ENCODE measurements at regions not wholly inside any gene's neighbourhood (a gene's known extent, or its start where the extent isn't known, plus 50 kb on each side); places are given as distances from the start of the nearest gene placed in this dataset.
"Not testable (repeated sequence)": the region's sequence is repeated elsewhere in the genome, so short reads cannot be mapped to it uniquely, and the experiment has no call there.

DNA sequence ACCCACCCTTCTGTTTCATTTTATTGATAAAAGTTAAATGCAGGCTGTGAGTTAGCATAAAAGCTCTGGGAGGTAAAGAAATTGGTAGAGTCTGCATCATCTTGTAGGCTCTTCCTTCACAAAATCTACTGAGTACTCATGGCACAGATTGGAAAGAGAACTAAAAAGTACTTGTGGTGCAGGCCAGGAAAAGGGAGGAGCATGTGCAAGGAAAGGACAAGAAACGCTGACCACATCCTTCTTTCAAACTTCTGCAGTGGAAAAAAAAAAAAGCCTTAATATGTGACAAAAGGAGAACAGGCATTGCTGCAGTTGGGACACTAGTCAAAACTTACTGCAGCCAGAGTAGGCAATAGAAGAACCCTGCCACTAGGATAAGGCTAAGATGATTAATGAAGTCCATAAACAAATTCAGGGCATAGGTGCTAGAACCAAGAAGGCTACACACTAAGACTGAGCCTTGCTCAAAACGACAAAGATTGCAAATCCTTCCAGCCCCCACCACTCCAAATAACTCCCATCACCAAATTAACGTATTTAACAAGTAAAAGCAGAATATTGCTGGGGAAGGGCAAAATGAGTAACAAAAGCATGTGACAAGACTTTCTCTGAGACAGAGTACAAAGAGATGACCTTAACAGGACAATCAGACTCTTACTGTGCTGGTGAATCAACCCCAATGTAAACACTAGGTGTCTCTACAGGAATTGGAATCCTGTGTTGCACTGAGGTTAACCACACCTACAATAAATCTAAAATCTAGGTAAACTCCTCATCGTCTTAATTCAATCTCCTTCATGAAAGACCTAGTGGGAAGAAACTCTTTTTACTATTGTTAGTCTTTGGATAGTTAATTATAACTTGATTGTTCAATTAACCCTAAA lies 1024.8 kb downstream of the TLE1 start:
- Mint-ChIP-seq H3K4me3 (no peak overlapping the region), H3K4me1 (no peaks in the 10 kb centered on the region), H3K27me3 (no peaks in the 10 kb centered on the region), H3K27ac (ENCODE audit: low read depth) (no peak overlapping the region), H3K9me3 (peaks cover 31% of the 10 kb centered on the region), H3K36me3 (ENCODE audit: insufficient read depth) (no peaks in the 10 kb centered on the region)
- DNase-seq (ENCODE audit: low spot score in 2 of 2): no peak
- no peak for ATAC-seq (replicated peaks; ENCODE audit: extremely low read depth, poor library complexity, severe bottlenecking)

DNA sequence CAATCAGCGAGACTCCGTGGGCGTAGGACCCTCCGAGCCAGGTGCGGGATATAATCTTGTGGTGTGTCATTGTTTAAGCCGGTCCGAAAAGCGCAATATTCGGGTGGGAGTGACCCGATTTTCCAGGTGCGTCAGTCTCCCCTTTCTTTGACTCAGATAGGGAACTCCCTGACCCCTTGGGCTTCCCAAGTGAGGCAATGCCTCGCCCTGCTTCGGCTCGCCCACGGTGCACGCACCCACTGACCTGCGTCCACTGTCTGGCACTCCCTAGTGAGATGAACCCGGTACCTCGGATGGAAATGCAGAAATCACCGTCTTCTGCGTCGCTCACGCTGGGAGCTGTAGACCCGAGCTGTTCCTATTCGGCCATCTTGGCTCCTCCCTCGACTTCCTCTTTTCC lies 1029.6 kb downstream of the TLE1 start:
- H3K27ac Mint-ChIP-seq (ENCODE audit: low read depth); H3K36me3 Mint-ChIP-seq (ENCODE audit: insufficient read depth); ATAC-seq (replicated peaks; ENCODE audit: extremely low read depth, poor library complexity, severe bottlenecking); DNase-seq (ENCODE audit: low spot score in 2 of 2); H3K27me3 Mint-ChIP-seq; H3K4me3 Mint-ChIP-seq; H3K4me1 Mint-ChIP-seq: not testable (repeated sequence)
- peaks cover 18% of the 10 kb centered on the region for H3K9me3 Mint-ChIP-seq

DNA sequence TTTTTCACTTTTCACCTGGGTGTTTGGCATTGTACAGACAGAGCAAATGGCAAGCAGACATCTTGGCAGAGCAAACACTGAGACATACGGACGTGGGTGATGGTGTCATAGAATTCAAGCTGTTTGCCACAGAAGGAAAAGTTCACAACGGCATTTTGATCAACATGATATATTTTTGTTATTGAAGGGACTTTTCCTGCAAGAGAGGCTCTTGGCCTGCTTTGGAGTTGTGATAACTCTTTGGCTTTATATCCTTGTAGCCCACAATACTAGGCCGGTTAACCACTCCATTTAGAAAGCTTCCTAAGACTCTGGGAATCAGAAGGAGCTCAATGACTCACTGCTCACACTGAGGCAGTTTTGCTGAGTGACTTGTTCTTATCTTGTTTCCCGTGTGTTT lies 1038.3 kb downstream of the TLE1 start:
- Mint-ChIP-seq H3K4me1 (no peaks in the 10 kb centered on the region), H3K27ac (ENCODE audit: low read depth) (no peak overlapping the region), H3K4me3 (no peak overlapping the region), H3K9me3 (peaks cover 19% of the 10 kb centered on the region), H3K36me3 (ENCODE audit: insufficient read depth) (no peaks in the 10 kb centered on the region), H3K27me3 (no peaks in the 10 kb centered on the region)
- DNase-seq (ENCODE audit: low spot score in 2 of 2) (no peak), ATAC-seq (replicated peaks; ENCODE audit: extremely low read depth, poor library complexity, severe bottlenecking) (no peak)

DNA sequence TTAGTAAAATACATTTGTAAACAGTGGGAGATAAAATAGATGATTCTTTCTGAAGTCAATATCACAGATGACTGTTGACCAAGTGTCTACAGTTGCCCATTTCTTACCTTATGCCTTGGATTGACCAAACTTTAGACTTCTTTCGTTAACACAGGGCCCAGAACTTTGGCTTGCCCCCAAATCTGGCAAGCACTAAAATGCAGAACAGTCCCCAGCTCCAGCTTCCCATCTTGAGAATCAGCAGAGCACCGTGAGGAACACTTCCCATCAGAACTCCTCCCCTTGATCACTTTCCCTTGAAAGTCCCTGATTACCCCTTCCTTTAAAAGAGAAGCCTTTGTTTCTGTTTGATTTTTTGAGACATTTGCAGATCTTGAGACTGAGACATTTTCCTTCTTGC lies 1039.9 kb downstream of the TLE1 start:
- Mint-ChIP-seq H3K27me3 (no peaks in the 10 kb centered on the region), H3K9me3 (peaks cover 19% of the 10 kb centered on the region), H3K27ac (ENCODE audit: low read depth) (no peak overlapping the region), H3K4me3 (no peak overlapping the region), H3K4me1 (no peaks in the 10 kb centered on the region), H3K36me3 (ENCODE audit: insufficient read depth) (no peaks in the 10 kb centered on the region)
- no peak for ATAC-seq (replicated peaks; ENCODE audit: extremely low read depth, poor library complexity, severe bottlenecking)
- no peak for DNase-seq (ENCODE audit: low spot score in 2 of 2)

DNA sequence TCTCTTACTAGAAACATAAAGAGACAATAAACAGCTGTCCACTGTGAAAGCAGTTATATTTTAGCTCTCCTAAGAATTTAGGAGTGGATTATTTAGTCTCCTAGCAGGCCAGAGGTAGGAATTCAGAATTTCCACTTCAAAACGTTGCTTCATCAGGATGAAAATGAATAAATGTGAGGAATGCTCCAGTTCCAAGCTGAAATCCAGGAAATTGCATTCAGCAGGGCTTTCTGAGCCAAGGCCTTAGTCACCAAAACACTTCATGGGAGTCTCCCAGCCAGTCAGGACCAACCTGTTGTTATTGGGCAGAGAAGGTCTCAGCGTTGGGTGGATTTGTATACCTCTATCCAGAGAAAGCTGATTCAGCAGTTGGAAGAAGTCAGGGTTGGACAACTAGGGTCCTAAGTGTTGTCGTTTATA lies 1040.3 kb downstream of the TLE1 start:
- Mint-ChIP-seq H3K9me3 (peaks cover 21% of the 10 kb centered on the region), H3K27ac (ENCODE audit: low read depth) (no peak overlapping the region), H3K4me3 (no peak overlapping the region), H3K4me1 (no peaks in the 10 kb centered on the region), H3K36me3 (ENCODE audit: insufficient read depth) (no peaks in the 10 kb centered on the region), H3K27me3 (no peaks in the 10 kb centered on the region)
- no peak for DNase-seq (ENCODE audit: low spot score in 2 of 2)
- ATAC-seq (replicated peaks; ENCODE audit: extremely low read depth, poor library complexity, severe bottlenecking): no peak

DNA sequence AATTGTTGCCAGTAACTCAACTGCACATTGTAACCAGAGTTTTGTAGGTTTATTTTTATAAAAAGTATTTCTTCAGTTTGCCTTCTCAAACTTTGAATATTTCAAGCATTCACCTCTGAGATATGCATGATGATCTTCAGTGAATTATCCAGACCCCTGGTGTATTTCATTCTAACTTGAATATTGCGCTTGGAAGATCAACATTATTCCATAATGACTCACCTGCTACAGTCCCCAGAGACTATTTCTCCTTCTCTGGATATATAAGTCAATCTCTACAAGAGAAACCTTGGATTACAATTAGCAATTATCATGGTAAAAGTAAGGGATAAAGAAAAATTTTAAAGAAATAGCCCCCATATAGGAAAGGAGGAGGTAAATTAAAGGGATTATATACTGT lies 1041.0 kb downstream of the TLE1 start:
- Mint-ChIP-seq H3K27me3 (no peaks in the 10 kb centered on the region), H3K27ac (ENCODE audit: low read depth) (no peak overlapping the region), H3K36me3 (ENCODE audit: insufficient read depth) (no peaks in the 10 kb centered on the region), H3K4me3 (no peak overlapping the region), H3K9me3 (peaks cover 25% of the 10 kb centered on the region), H3K4me1 (no peaks in the 10 kb centered on the region)
- ATAC-seq (replicated peaks; ENCODE audit: extremely low read depth, poor library complexity, severe bottlenecking) (no peak), DNase-seq (ENCODE audit: low spot score in 2 of 2) (no peak)

DNA sequence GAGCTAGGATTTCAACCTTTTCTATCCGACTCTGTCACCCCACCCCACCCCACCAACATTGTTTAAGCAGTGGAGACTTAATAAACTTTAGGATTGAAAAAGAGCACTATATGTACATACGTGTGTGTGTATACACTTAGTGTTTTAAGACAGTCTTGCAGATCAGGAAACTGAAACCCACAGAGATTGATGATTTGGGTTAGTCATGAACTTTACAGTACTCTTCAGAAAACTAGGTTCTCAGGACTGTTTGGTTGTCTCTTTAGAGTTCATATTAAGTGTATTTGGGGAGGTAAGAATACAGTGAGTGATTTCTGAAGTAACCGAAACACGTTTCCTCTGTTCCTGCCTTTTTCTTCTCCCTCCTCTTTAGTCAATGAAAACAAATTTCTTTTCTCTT lies 1043.1 kb downstream of the TLE1 start:
- ATAC-seq (replicated peaks; ENCODE audit: extremely low read depth, poor library complexity, severe bottlenecking): no peak
- Mint-ChIP-seq H3K36me3 (ENCODE audit: insufficient read depth) (no peaks in the 10 kb centered on the region), H3K9me3 (peaks cover 18% of the 10 kb centered on the region), H3K27ac (ENCODE audit: low read depth) (no peak overlapping the region), H3K27me3 (no peaks in the 10 kb centered on the region), H3K4me1 (no peaks in the 10 kb centered on the region), H3K4me3 (no peak overlapping the region)
- no peak for DNase-seq (ENCODE audit: low spot score in 2 of 2)

DNA sequence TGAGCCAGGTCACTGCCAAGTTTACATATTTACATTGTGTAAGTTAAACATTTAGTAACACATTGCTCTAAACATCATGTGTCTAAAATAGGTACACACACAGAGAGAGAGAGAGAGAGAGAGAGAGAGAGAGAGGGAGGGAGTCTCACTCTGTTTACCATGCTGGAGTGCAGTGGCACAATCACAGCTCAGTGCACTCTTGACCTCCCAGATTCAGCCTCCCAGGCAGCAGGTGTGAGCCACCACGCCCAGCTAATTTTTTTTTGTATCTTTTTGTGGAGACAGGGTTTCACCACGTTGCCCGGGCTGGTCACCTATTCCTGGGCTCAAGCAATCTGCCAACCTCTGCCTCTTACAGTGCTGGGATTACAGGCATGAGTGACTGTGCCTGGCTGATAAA lies 1045.3 kb downstream of the TLE1 start:
- Mint-ChIP-seq H3K9me3 (peaks cover 11% of the 10 kb centered on the region), H3K27me3 (no peaks in the 10 kb centered on the region), H3K27ac (ENCODE audit: low read depth) (no peak overlapping the region), H3K36me3 (ENCODE audit: insufficient read depth) (no peaks in the 10 kb centered on the region), H3K4me1 (no peaks in the 10 kb centered on the region), H3K4me3 (no peak overlapping the region)
- ATAC-seq (replicated peaks; ENCODE audit: extremely low read depth, poor library complexity, severe bottlenecking) (no peak), DNase-seq (ENCODE audit: low spot score in 2 of 2) (no peak)

DNA sequence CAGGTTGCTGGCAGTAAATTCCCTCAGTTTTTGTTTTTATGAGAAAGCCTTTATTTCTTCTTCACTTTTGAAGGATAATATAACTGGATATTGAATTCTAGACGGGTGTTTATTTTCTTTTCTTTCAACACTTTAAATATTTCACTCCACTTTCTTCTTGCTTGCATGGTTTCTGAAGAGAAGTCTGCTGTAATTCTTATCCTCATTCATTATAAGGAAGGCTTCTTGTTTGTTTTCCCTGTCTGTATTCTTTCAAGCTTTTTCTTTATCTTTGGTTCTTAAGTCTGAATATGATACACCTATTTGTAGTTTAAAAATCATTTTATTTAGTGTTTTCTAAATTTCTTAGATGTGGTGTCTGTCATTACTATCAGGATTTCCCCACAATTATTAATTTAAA lies 1054.3 kb downstream of the TLE1 start:
- DNase-seq (ENCODE audit: low spot score in 2 of 2): no peak
- Mint-ChIP-seq H3K27me3 (no peaks in the 10 kb centered on the region), H3K9me3 (peaks cover 16% of the 10 kb centered on the region), H3K27ac (ENCODE audit: low read depth) (no peak overlapping the region), H3K4me3 (no peak overlapping the region), H3K36me3 (ENCODE audit: insufficient read depth) (no peaks in the 10 kb centered on the region), H3K4me1 (no peaks in the 10 kb centered on the region)
- ATAC-seq (replicated peaks; ENCODE audit: extremely low read depth, poor library complexity, severe bottlenecking): no peak

DNA sequence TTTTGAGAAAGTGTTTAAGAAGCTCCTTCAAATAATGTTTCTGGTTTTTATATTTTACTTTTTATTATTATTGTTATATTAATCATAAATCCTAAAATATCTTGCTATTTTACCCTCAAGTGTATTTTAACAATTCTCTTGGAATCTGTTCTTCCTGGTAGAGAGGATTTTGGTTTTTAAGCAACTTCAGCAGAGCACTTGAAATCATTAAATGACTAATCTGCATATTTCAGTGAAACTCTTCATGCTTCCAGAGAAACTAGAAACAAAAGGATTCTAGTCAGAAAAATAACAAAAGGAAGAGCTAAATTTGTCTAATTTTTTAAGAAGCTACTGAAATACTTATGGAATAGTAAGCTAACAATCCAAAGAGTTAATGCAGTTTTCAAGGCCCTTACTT lies 1057.3 kb downstream of the TLE1 start:
- peaks cover 11% of the 10 kb centered on the region for H3K9me3 Mint-ChIP-seq

DNA sequence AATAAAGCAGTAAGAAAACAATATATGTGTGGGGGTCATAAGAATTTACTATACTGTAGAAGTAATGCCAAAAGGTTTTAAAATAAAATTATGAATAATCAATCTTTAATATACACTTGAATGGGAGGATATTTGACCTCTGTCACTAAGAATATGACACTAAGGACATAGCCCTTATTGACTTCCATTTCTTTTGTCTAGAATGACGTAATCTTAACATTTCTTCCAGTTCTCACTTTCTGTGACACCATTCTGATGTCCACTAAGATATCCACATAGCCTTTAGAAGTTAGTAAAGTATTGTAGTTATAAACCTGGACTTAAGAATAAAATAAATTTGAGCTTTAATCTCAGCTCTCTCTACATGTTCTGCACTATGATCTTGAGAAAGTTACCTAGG lies 1050.7 kb downstream of the TLE4 start:
- peaks cover 9% of the 10 kb centered on the region for H3K9me3 Mint-ChIP-seq
- no peak overlapping the region for H3K4me3 Mint-ChIP-seq
- ATAC-seq (replicated peaks; ENCODE audit: extremely low read depth, poor library complexity, severe bottlenecking): no peak
- peaks cover 1% of the 10 kb centered on the region for H3K36me3 Mint-ChIP-seq (ENCODE audit: insufficient read depth)
- H3K27me3 Mint-ChIP-seq: no peaks in the 10 kb centered on the region
- no peak for DNase-seq (ENCODE audit: low spot score in 2 of 2)
- no peaks in the 10 kb centered on the region for H3K4me1 Mint-ChIP-seq
- H3K27ac Mint-ChIP-seq (ENCODE audit: low read depth): no peak overlapping the region

More for the DNA sequence above, 1057.3 kb downstream of the TLE1 start:
- DNase-seq (ENCODE audit: low spot score in 2 of 2): no peak
- H3K27ac Mint-ChIP-seq (ENCODE audit: low read depth): no peak overlapping the region
- H3K27me3 Mint-ChIP-seq: no peaks in the 10 kb centered on the region
- no peaks in the 10 kb centered on the region for H3K4me1 Mint-ChIP-seq
- no peaks in the 10 kb centered on the region for H3K36me3 Mint-ChIP-seq (ENCODE audit: insufficient read depth)
- no peak overlapping the region for H3K4me3 Mint-ChIP-seq
- ATAC-seq (replicated peaks; ENCODE audit: extremely low read depth, poor library complexity, severe bottlenecking): no peak

DNA sequence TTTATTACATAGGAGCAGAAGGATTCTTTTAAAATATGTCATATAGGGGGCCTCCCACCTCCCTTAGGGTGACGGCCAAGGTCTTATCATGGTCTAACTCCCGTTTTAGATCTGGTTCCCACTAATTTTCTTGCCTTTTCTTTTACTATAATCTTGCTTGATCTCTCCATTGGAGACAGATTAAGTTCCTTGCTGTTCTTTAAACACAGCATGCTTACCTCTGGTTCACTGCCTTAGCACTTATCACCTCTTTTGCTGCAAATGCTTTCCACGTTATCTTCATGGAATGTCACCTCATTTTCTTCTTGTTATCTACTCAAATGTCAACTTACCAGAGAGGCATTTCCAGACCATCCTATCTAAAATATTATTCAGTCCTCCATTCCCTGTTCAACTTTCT lies 1047.6 kb downstream of the TLE4 start:
- peaks cover 2% of the 10 kb centered on the region for H3K36me3 Mint-ChIP-seq (ENCODE audit: insufficient read depth)
- DNase-seq (ENCODE audit: low spot score in 2 of 2): no peak
- H3K9me3 Mint-ChIP-seq: peaks cover 15% of the 10 kb centered on the region
- no peaks in the 10 kb centered on the region for H3K4me1 Mint-ChIP-seq
- H3K27ac Mint-ChIP-seq (ENCODE audit: low read depth): no peak overlapping the region
- H3K4me3 Mint-ChIP-seq: no peak overlapping the region
- ATAC-seq (replicated peaks; ENCODE audit: extremely low read depth, poor library complexity, severe bottlenecking): no peak
- H3K27me3 Mint-ChIP-seq: no peaks in the 10 kb centered on the region

DNA sequence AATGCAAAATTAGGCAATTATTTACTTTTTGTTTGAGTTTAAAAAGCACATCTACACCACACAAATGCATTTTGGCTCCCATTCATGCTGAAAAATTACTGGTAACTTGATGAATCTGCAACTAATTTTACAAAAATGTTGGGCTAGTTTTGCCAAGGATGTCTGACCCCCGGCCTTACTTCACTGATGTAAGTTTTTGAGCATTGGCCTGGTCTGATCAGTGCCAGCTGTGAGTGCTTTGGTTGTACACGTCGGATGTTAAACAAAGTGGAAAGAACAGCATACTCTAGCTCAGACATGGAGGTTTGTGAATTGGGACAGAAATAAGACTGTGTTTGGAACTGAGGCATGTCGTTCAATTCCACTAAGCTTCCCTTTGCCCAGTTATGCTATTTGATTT lies 1044.2 kb downstream of the TLE4 start:
- DNase-seq (ENCODE audit: low spot score in 2 of 2) (no peak), ATAC-seq (replicated peaks; ENCODE audit: extremely low read depth, poor library complexity, severe bottlenecking) (no peak)
- no peaks in the 10 kb centered on the region for H3K27me3 Mint-ChIP-seq
- H3K36me3 Mint-ChIP-seq (ENCODE audit: insufficient read depth): peaks cover 2% of the 10 kb centered on the region
- H3K9me3 Mint-ChIP-seq: peaks cover 15% of the 10 kb centered on the region
- no peaks in the 10 kb centered on the region for H3K4me1 Mint-ChIP-seq
- no peak overlapping the region for H3K27ac Mint-ChIP-seq (ENCODE audit: low read depth)
- H3K4me3 Mint-ChIP-seq: no peak overlapping the region

All from central memory CD8-positive, alpha-beta T cell (primary cell).